GM10266 (cell line): ENCODE measurements at regions not wholly inside any gene's neighbourhood (a gene's known extent, or its start where the extent isn't known, plus 50 kb on each side); places are given as distances from the start of the nearest gene placed in this dataset.

Experiments
- DNase-seq: peaks from one replicate; pipeline ENCODE4 v3.0.0; 2012; ENCODE audit errors: extremely low spot score
- CTCF ChIP-seq: IDR thresholded peaks from 2 replicates; pipeline ENCODE4 v1.5.1; 2012; ENCODE audit warnings: mild to moderate bottlenecking, low read depth; ENCODE audit not compliant: control insufficient read depth, insufficient read depth; ENCODE audit errors: missing control alignments

- no peak for DNase-seq
- no peak for TF ChIP-seq CTCF
These were observed 173.9 kb downstream of the CALCRL start for GRCh38 chr2:187274146-187274545.

- TF ChIP-seq CTCF: no peak
- no peak for DNase-seq
These were observed 175.8 kb downstream of the CALCRL start for GRCh38 chr2:187272255-187272654.

- TF ChIP-seq CTCF: no peak
- DNase-seq: no peak
These were observed 176.2 kb downstream of the CALCRL start for GRCh38 chr2:187271825-187272224.

GRCh38 chr2:187266645-187267044, 181.4 kb downstream of the CALCRL start:
- no peak for DNase-seq
- no peak for TF ChIP-seq CTCF

GRCh38 chr2:187266147-187266546, 181.9 kb downstream of the CALCRL start:
- no peak for DNase-seq
- TF ChIP-seq CTCF: no peak

GRCh38 chr2:187264612-187265011, 183.4 kb downstream of the CALCRL start:
- no peak for DNase-seq
- TF ChIP-seq CTCF: no peak

- TF ChIP-seq CTCF: no peak
These were observed 184.1 kb downstream of the CALCRL start for GRCh38 chr2:187263675-187264560.

More at GRCh38 chr2:187263675-187264560, 184.1 kb downstream of the CALCRL start:
- no peak for DNase-seq
